Mesenchymal stem cell (in vitro differentiated cells and primary cell): ENCODE measurements at regions not wholly inside any gene's neighbourhood (a gene's known extent, or its start where the extent isn't known, plus 50 kb on each side); places are given as distances from the start of the nearest gene placed in this dataset.
A peak's percentile ranks its signal among the peaks of the same experiment; 100 is the strongest.

Experiments used
- DNase-seq: peaks from one replicate; pipeline ENCODE4 v3.0.0-alpha.2; 2013
- H2AFZ ChIP-seq: one replicate; pipeline ENCODE4 v1.6.1; 2013; ENCODE audit warnings: low read depth, mild to moderate bottlenecking, control low read depth, inconsistent platforms, low read length, moderate library complexity
- H2AK5ac ChIP-seq: 2 replicates; pipeline ENCODE4 v1.6.1; 2013; ENCODE audit warnings: low read length, moderate library complexity, mild to moderate bottlenecking, inconsistent platforms; ENCODE audit not compliant: severe bottlenecking
- H2BK120ac ChIP-seq: one replicate; pipeline ENCODE4 v1.6.1; 2013; ENCODE audit warnings: low read depth, mild to moderate bottlenecking, inconsistent platforms, low read length, moderate library complexity
- H2BK12ac ChIP-seq, 2 experiments: one replicate each; pipeline ENCODE4 v1.6.1; 2013; ENCODE audit warnings: inconsistent platforms in 2 of 2, low read length in 2 of 2, mild to moderate bottlenecking in 2 of 2, moderate library complexity in 2 of 2, control low read depth in 1 of 2
- H2BK15ac ChIP-seq: one replicate; pipeline ENCODE4 v1.6.1; 2013; ENCODE audit warnings: mild to moderate bottlenecking, low read depth, inconsistent platforms; ENCODE audit not compliant: poor library complexity, severe bottlenecking
- H2BK5ac ChIP-seq: 2 replicates; pipeline ENCODE4 v1.6.1; 2013; ENCODE audit warnings: low read depth, mild to moderate bottlenecking, low read length, control low read depth, inconsistent platforms; ENCODE audit not compliant: poor library complexity, severe bottlenecking
- H3K14ac ChIP-seq, 2 experiments: one replicate each; pipeline ENCODE4 v1.6.1; 2013; ENCODE audit warnings: inconsistent platforms in 2 of 2, low read length in 2 of 2, control low read depth in 1 of 2, mild to moderate bottlenecking in 1 of 2, moderate library complexity in 1 of 2
- H3K18ac ChIP-seq, 2 experiments: one replicate each; pipeline ENCODE4 v1.6.1; 2013; ENCODE audit warnings: inconsistent platforms in 2 of 2, low read length in 2 of 2, control low read depth in 1 of 2, low read depth in 1 of 2, mild to moderate bottlenecking in 1 of 2
- H3K23ac ChIP-seq, 2 experiments: one replicate each; pipeline ENCODE4 v1.6.1; 2013; ENCODE audit warnings: inconsistent platforms in 2 of 2, low read length in 2 of 2, mild to moderate bottlenecking in 2 of 2, moderate library complexity in 2 of 2, control low read depth in 1 of 2
- H3K27ac ChIP-seq: 2 replicates; pipeline ENCODE4 v1.5.1; 2013; ENCODE audit warnings: mild to moderate bottlenecking, moderate library complexity, low read length, control low read depth, inconsistent platforms; ENCODE audit not compliant: poor library complexity, severe bottlenecking
- H3K27me3 ChIP-seq, 2 experiments: 2 replicates each; pipeline versions ENCODE4 v1.6.1 to v1.7.0; 2013; ENCODE audit warnings: low read length in 2 of 2, mild to moderate bottlenecking in 2 of 2, moderate library complexity in 2 of 2, control low read depth in 1 of 2, inconsistent platforms in 1 of 2; ENCODE audit not compliant: control insufficient read depth in 1 of 2, insufficient read depth in 1 of 2
- H3K36me3 ChIP-seq, 2 experiments: 2 replicates each; pipeline versions ENCODE4 v1.6.1 to v1.7.0; 2013; ENCODE audit warnings: low read length in 2 of 2, control low read depth in 1 of 2, inconsistent platforms in 1 of 2, low read depth in 1 of 2, mild to moderate bottlenecking in 1 of 2; ENCODE audit not compliant: insufficient read depth in 2 of 2, control insufficient read depth in 1 of 2
- H3K4ac ChIP-seq, 2 experiments: one replicate each; pipeline ENCODE4 v1.6.1; 2013; ENCODE audit warnings: inconsistent platforms in 2 of 2, low read length in 2 of 2, mild to moderate bottlenecking in 2 of 2, moderate library complexity in 2 of 2, control low read depth in 1 of 2, low read depth in 1 of 2
- H3K4me1 ChIP-seq: 2 replicates; pipeline ENCODE4 v1.6.1; 2013; ENCODE audit warnings: low read depth, low read length, control low read depth; ENCODE audit not compliant: control insufficient read depth, insufficient read depth
- H3K4me2 ChIP-seq: 2 replicates; pipeline ENCODE4 v1.6.1; 2013; ENCODE audit warnings: low read length, mild to moderate bottlenecking, inconsistent platforms; ENCODE audit not compliant: poor library complexity, severe bottlenecking
- H3K4me3 ChIP-seq, 2 experiments: 2 replicates each; pipeline versions ENCODE4 v1.5.1 to v1.7.0; 2013; ENCODE audit warnings: low read length in 2 of 2, mild to moderate bottlenecking in 2 of 2, control low read depth in 1 of 2, low read depth in 1 of 2; ENCODE audit not compliant: insufficient read depth in 1 of 2
- H3K79me1 ChIP-seq: replicated peaks from 2 replicates; pipeline ENCODE4 v1.6.1; 2013; ENCODE audit warnings: mild to moderate bottlenecking, control low read depth, low read length, inconsistent platforms; ENCODE audit not compliant: poor library complexity, severe bottlenecking
- H3K9ac ChIP-seq: 2 replicates; pipeline ENCODE4 v1.7.0; 2013; ENCODE audit warnings: mild to moderate bottlenecking, low read length, moderate library complexity
- H3K9me3 ChIP-seq: 2 replicates; pipeline ENCODE4 v1.7.0; 2013; ENCODE audit warnings: mild to moderate bottlenecking, low read length; ENCODE audit not compliant: control insufficient read depth
- H4K8ac ChIP-seq: one replicate; pipeline ENCODE4 v1.6.1; 2013; ENCODE audit warnings: inconsistent platforms, mild to moderate bottlenecking, low read length, moderate library complexity
- H4K91ac ChIP-seq: one replicate; pipeline ENCODE4 v1.6.1; 2013; ENCODE audit warnings: mild to moderate bottlenecking, low read length, inconsistent platforms
- WGBS: methylation state at CpG from one replicate; pipeline ENCODE4 v1.1.7; 2013; ENCODE audit warnings: mixed read lengths; 5-methylcytosine and 5-hydroxymethylcytosine counted together

DNA sequence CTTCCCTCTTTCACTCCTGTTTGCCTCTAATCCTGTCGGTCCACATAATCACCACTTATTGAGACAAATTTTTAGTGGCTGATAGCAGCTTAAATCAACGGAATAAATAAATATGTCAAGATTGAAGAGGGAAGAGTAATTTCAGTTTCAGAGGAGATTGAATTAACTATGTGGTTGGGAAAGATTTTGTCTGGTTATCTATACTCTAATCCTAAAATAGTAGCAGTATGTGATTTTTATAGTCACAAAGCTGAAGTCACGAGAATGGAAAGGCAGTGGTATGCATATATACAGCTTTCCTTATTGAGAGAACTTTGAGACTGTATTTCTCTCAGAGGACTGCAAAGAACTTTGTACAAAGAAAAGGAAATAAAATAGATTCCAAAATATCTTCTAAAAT is 493.3 kb downstream of the FAT4 start:
- H3K18ac ChIP-seq = no peak overlapping the region
- H3K4ac ChIP-seq = no peak overlapping the region
- no peak overlapping the region for H4K8ac ChIP-seq
- H3K27me3 ChIP-seq = no peaks in the 10 kb centered on the region
- H3K4me3 ChIP-seq = no peak overlapping the region
- no peaks in the 10 kb centered on the region for H3K79me1 ChIP-seq
- no peak overlapping the region for H2BK5ac ChIP-seq
- H3K9ac ChIP-seq = no peak overlapping the region
- H3K4me1 ChIP-seq = no peaks in the 10 kb centered on the region
- H4K91ac ChIP-seq = no peak overlapping the region
- no peak overlapping the region for H3K14ac ChIP-seq
- 92% methylated on average over 2 of the region's 3 CpGs for WGBS
- peaks cover 5% of the 10 kb centered on the region for H3K9me3 ChIP-seq
- H3K36me3 ChIP-seq = no peaks in the 10 kb centered on the region
- no peak overlapping the region for H2BK12ac ChIP-seq
- no peak overlapping the region for H3K4me2 ChIP-seq
- H2AFZ ChIP-seq = no peak overlapping the region
- no peak overlapping the region for H2BK120ac ChIP-seq
- H2AK5ac ChIP-seq = no peak overlapping the region
- peak; percentile 8 for DNase-seq
- no peak overlapping the region for H2BK15ac ChIP-seq
- H3K27ac ChIP-seq = no peak overlapping the region
- H3K23ac ChIP-seq = no peak overlapping the region

GRCh38 chr4:125808570-125808969 is 493.8 kb downstream of the FAT4 start:
- Histone ChIP-seq H3K4ac (no peak overlapping the region), H3K4me2 (no peak overlapping the region), H3K14ac (no peak overlapping the region), H3K4me3 (no peak overlapping the region), H3K27ac (no peak overlapping the region), H4K8ac (no peak overlapping the region), H3K4me1 (no peaks in the 10 kb centered on the region), H2BK15ac (no peak overlapping the region), H4K91ac (no peak overlapping the region), H2BK12ac (no peak overlapping the region), H3K9ac (no peak overlapping the region), H2BK5ac (no peak overlapping the region), H3K36me3 (no peaks in the 10 kb centered on the region), H3K18ac (no peak overlapping the region), H3K9me3 (peaks cover 5% of the 10 kb centered on the region), H2AFZ (no peak overlapping the region), H2AK5ac (no peak overlapping the region), H3K23ac (no peak overlapping the region), H3K27me3 (no peaks in the 10 kb centered on the region), H3K79me1 (no peaks in the 10 kb centered on the region), H2BK120ac (no peak overlapping the region)
- WGBS = no CpG with 5 or more reads among the region's 1 CpG
- DNase-seq = no peak

DNA sequence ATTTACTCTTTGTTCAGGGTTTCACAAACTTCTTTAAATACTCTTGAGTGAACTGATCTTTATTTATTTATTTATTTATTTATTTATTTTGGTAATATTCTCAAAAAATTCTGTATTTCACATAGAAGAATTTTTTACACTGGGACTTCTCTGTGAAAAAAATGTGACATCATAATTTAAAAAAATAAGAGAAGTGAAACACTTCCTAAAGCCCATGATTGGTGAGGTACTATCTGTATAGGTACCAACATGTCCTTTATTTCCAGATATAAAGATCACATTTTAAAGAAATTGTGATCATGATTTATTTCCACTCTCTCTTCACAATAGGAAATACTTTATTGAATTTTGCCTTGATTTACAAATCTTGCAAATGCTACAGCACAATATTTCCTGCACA is 497.1 kb downstream of the FAT4 start:
- Histone ChIP-seq H2AK5ac (no peak overlapping the region), H2BK15ac (no peak overlapping the region), H3K79me1 (no peaks in the 10 kb centered on the region), H2BK5ac (no peak overlapping the region), H2BK120ac (no peak overlapping the region), H2AFZ (no peak overlapping the region), H3K9me3 (no peaks in the 10 kb centered on the region), H3K4me3 (no peak overlapping the region), H3K27ac (no peak overlapping the region), H2BK12ac (no peak overlapping the region), H3K4me1 (no peaks in the 10 kb centered on the region), H3K9ac (no peak overlapping the region), H3K27me3 (no peaks in the 10 kb centered on the region), H4K91ac (no peak overlapping the region), H4K8ac (no peak overlapping the region), H3K14ac (no peak overlapping the region), H3K4ac (no peak overlapping the region), H3K4me2 (no peak overlapping the region), H3K36me3 (no peaks in the 10 kb centered on the region), H3K23ac (no peak overlapping the region), H3K18ac (no peak overlapping the region)
- DNase-seq = no peak

GRCh38 chr4:125826801-125827695 is 512.3 kb downstream of the FAT4 start:
- H3K27ac ChIP-seq = no peak overlapping the region
- DNase-seq = no peak
- H2BK12ac ChIP-seq = no peak overlapping the region
- 95% methylated on average over 2 of the region's 3 CpGs for WGBS
- no peaks in the 10 kb centered on the region for H3K4me1 ChIP-seq
- no peaks in the 10 kb centered on the region for H3K36me3 ChIP-seq
- H3K4me2 ChIP-seq = no peak overlapping the region
- no peak overlapping the region for H2BK120ac ChIP-seq
- no peak overlapping the region for H3K18ac ChIP-seq
- no peaks in the 10 kb centered on the region for H3K79me1 ChIP-seq
- H2BK15ac ChIP-seq = no peak overlapping the region
- H3K4ac ChIP-seq = no peak overlapping the region
- H2AK5ac ChIP-seq = no peak overlapping the region
- no peak overlapping the region for H3K23ac ChIP-seq
- H4K8ac ChIP-seq = no peak overlapping the region
- no peaks in the 10 kb centered on the region for H3K9me3 ChIP-seq
- no peak overlapping the region for H3K4me3 ChIP-seq
- H3K14ac ChIP-seq = no peak overlapping the region
- H4K91ac ChIP-seq = no peak overlapping the region
- no peak overlapping the region for H2AFZ ChIP-seq
- no peaks in the 10 kb centered on the region for H3K27me3 ChIP-seq
- no peak overlapping the region for H3K9ac ChIP-seq
- H2BK5ac ChIP-seq = no peak overlapping the region
